ENCODE measurements at regions not wholly inside any gene's neighbourhood (a gene's known extent, or its start where the extent isn't known, plus 50 kb on each side); places are given as distances from the start of the nearest gene placed in this dataset.

DNA sequence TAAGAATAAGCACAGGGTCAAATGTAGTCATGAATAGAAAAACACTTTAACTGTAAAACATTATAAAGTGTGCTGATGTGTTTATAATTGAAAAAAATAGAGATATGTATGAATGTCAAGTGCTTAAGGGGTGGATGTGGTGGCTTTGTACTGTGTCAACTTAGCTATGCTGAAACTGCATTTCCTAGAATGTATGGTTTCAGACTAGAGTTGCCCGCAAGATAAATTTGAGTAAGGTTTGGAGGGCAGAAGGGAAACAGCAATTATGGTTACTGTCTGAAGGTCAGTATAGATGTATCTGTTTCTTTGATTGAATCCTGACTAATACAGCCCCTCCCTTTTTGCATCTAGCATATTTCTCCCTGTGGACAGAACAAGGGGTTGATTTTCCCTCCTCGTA is 288.1 kb upstream of the MOCS1 start:
- FAIRE-seq (no peak), DNase-seq (ENCODE audit: insufficient read length, low spot score) (no peak)
- no peak for TF ChIP-seq POLR2A (IDR thresholded peaks at IDR 0.05; ENCODE audit: low read depth, low read length)

DNA sequence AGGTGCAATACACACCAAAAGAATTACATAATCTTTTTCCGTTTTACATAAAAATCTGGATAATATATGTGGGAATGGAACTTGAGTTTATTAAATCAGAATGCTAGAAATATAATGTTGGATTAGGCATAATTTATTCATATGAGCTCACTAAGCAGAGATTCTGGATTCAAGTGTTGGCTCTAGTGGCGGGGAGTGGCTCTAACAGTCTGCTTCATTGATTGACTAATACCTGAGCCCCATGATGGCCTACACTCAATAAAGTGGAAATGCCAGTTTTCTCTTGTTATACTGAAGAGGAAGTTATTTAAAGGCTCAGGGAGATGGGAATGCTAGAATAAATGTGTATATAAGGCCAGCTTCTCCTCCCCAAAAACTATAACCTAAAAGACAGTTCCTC is 285.5 kb upstream of the MOCS1 start:
- FAIRE-seq (no peak), DNase-seq (ENCODE audit: insufficient read length, low spot score) (no peak)
- no peak for TF ChIP-seq POLR2A (IDR thresholded peaks at IDR 0.05; ENCODE audit: low read depth, low read length)

DNA sequence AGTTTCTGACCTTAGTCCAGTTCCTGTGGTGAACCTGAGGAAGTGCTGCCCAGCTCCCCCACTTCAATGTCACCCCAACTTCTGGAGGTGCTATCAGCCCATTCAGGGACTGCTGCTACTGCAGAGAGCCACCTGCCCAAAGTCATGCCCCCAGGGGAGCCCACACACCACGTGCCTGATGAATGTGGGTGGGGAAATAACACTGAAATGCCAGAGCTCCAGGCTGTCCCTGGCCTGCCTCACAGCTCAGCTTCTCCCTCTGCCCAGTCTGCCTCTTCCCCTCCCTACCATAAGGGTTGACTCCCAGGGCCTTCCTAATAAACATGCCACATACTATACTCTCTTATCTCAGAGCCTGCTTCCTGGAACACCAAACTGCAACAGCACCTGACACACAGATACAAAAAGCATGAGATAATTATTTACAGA is 276.4 kb upstream of the MOCS1 start:
- no peak for FAIRE-seq
- no peak for TF ChIP-seq POLR2A (IDR thresholded peaks at IDR 0.05; ENCODE audit: low read depth, low read length)
- DNase-seq (ENCODE audit: insufficient read length, low spot score), result no peak

DNA sequence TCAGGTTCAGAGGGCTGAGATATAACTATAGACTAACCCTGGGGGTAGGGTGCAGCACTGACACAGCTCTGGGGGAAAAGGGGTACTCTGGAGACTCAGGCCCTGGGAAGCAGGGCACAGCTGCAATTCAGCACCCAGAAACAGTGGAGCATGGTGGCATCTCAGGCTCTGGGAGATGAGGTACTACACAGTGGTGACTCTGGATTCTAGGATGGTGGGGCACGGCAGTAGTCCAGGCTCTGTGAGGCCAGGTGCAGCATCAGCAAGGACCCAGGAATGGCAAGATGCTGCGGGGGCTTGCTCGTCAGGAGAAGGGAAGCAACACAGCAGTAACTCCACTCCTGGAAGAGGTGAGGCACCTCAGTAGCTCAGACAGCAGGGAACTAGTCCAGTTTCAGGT is 271.5 kb upstream of the MOCS1 start:
- FAIRE-seq, result no peak
- no peak for DNase-seq (ENCODE audit: insufficient read length, low spot score)
- no peak for TF ChIP-seq POLR2A (IDR thresholded peaks at IDR 0.05; ENCODE audit: low read depth, low read length)

DNA sequence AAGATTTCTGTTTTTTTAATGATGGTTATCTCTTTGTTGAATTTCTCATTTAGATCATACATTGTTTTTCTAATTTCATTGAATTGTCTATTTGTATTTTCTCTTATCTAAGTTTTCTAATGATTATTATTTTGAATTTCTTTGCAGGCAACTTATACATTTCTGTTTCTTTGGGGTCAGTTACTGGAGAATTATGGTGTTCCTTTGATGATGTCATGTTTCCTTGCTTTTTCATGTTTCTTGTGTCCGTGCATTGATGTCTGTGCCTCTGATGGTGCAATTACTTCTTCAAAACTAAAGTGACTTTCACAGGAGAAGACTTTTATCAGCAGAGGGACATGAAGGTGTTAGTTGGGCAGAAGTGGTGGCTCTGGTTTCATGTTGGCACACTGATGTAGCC is 270.7 kb upstream of the MOCS1 start:
- TF ChIP-seq POLR2A (IDR thresholded peaks at IDR 0.05; ENCODE audit: low read depth, low read length), result no peak
- no peak for FAIRE-seq
- no peak for DNase-seq (ENCODE audit: insufficient read length, low spot score)

DNA sequence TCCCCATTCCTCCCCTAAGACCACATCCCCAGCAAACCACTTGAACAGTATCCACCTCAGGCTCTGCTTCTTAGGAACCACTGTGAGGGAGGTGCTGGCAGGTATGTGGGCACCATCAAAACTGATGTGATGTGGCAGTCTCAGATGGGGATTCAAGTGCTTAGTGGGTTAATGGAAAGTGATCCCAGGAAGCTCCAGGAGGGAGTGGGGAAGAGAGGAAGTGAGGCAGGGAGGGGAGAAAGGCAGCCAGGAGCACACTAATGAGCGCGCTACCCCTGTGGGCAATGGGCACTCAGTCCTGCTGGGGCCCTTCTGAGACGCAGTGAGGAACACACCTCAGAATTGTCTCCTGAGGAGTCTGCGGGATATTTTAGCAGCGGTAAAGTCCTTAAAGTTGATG is 263.1 kb upstream of the MOCS1 start:
- DNase-seq (ENCODE audit: insufficient read length, low spot score) (no peak), FAIRE-seq (no peak)
- no peak for TF ChIP-seq POLR2A (IDR thresholded peaks at IDR 0.05; ENCODE audit: low read depth, low read length)

DNA sequence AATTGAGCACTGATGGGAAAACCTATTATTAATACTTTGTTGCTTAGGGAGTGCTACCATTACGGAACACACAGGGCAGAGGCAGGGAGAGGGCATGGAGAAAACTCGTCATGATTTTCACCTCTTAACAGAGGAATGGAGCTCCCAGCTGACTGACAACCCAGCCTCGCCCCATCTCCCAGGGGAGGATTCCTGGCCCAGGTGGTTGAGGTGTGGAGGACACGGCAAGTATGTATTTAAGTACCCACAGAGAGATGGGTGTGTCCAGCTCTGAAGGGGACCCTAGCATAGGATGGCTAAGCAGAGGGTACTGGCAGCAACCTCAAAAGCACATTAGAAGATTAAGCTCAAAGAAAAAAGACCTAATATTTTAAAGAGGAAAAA is 261.9 kb upstream of the MOCS1 start:
- no peak for TF ChIP-seq POLR2A (IDR thresholded peaks at IDR 0.05; ENCODE audit: low read depth, low read length)
- no peak for FAIRE-seq
- DNase-seq (ENCODE audit: insufficient read length, low spot score), result no peak

DNA sequence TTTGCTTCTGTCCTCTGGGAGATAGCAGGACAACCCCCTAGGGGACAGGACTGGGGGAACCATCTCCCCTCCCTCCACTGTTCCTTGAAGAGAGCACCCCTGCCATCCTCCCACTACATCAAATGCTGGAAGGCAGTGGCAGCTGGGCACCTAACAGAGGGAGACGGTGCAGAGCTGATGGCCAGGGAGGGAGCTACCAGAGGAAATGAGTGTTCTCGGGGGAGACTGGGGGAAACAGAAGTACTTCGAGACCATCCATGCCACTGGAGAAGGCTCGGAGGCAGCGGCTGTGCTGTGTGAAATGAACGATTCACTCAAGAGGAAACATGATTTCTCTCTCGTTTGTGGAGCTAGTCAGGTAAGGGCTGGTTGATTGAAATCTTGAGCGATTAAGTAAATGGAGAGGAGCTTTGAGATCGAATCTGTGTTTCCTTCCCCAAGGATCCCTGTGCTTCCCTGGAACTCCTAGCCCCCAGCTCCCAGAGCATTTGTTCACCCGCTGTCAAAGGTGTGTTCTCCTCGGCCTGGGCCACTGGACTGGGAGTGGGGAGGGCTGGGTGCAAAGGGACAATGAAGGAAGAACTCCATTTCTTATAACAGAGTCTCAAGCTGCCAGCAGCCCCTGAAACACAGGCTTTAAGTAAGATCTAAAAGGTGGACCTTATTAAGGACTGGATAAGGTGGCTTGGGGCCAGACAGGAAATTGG is 261.3 kb upstream of the MOCS1 start:
- FAIRE-seq (no peak), DNase-seq (ENCODE audit: insufficient read length, low spot score) (no peak)
- TF ChIP-seq POLR2A (IDR thresholded peaks at IDR 0.05; ENCODE audit: low read depth, low read length), result no peak

DNA sequence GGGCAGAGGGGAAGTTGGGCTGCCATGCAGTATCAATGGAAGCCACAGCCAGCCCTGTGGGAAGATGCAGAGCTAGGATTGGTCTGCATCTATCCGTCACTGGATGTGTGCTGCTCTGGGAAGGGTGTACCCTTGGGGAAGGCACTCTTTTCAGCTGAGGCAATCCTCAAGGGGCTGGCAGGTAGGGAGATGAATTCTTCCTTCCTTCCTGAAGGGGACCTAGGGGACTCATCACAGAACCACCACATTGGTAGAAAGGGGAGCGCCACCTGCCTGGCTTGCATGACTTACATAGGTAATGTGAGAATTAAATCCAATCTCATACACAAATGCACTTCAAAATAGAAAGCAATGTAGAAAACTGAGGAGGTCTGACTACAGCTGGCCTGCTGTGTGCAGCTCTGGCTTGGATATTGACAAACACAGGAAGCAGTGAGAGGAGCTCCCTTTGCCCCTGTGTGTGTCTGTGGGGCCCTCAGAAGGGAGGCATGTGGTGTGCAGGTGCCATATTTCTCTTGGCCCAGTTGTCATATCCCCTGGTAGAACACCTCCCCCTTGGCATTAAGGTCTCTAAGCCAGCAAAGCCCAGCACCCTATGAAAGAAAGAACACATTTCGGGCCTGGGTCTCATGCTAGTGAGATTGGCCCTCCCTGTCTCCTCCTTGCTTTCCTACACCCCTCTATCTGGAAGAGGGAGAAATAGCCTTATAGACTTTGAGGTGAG is 260.3 kb upstream of the MOCS1 start:
- DNase-seq (ENCODE audit: insufficient read length, low spot score) (no peak), FAIRE-seq (no peak)
- TF ChIP-seq POLR2A (IDR thresholded peaks at IDR 0.05; ENCODE audit: low read depth, low read length), result no peak

DNA sequence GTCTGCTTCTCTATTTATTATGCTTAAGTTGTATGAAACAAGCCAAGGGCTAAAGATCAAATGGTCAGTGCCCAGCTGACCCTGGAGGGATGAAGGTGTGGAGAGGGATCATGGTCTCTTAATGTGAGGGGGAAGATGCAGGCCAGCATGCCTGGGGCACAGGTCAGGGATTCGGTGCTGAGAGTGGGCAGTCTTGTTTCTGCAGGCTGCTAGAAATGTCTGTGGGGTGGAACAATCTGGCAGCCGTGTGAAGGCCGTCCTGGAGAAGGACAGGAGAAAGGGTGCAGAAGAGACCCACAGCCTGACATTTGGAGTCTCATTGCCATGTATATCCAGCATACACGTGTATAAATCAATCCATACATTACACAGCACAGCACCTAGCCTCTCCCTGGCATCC is 258.3 kb upstream of the MOCS1 start:
- DNase-seq (ENCODE audit: insufficient read length, low spot score) (no peak), FAIRE-seq (no peak)
- no peak for TF ChIP-seq POLR2A (IDR thresholded peaks at IDR 0.05; ENCODE audit: low read depth, low read length)

DNA sequence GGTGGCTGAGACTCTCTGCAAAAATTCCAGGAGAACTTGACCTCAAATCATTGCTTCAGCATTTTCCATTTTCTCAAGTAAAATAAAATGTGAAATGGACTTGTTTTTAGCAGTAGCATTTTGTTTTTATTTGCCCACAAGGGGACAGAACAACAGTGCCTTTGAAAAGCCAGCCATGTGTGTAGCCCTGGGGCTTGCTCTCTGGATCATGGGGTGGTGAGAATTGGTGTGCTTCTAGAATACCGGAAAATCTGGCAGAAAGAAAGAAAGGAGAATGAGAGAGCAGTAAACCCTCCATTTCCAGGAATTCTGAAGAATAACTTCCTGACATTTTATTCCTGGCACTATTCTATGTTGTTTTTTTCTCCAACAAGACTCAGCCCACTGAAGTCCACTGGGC is 254.7 kb upstream of the MOCS1 start:
- TF ChIP-seq POLR2A (IDR thresholded peaks at IDR 0.05; ENCODE audit: low read depth, low read length), result no peak
- no peak for FAIRE-seq
- no peak for DNase-seq (ENCODE audit: insufficient read length, low spot score)

DNA sequence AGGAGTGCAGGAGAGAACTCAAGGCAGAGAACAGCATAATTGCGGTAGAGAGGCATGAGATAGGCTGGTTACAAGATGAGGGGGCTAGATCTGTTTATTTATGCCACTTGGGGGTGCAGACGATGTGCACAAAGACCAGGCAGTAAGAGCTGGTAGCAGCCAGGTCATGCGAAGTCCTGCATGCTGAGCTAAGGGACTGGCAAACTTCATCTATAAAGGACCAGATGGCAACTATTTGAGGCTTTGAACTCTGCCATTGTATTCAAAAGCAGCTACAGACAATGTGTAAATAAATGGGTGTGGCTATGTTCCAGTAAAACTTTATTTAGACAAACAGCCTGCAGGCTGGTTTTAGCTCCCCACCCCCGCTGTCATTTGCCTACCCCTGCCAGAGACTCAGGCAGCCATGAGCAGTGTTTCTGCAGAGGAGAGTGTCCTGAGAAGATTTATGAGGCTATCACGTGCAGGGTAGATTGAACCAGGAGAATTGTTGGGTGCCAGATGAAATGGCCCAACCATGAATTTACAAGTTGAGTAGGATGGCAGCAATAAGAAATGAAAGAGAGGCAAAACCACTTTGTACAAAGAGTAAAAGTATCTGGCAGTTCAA is 253.4 kb upstream of the MOCS1 start:
- no peak for TF ChIP-seq POLR2A (IDR thresholded peaks at IDR 0.05; ENCODE audit: low read depth, low read length)
- DNase-seq (ENCODE audit: insufficient read length, low spot score), result no peak
- no peak for FAIRE-seq

DNA sequence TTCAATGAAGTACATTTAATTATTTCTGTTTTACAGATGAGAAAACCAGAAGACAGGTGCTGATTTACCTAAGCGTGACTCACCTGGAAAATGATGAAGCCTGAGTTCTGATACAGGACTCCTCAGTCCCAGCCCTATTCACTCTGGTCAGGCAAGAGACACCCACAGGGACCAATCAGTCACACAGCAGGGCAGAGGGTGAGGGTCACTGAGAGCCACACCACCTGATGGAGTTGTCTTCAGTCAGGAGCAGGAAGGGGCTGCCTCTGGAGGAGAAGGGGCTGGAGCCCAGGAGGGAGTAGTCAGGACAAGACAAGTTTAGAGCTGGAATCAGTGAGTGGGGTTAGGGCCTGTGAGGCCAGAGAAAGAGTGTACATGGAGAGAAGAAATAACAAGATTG is 251.2 kb upstream of the MOCS1 start:
- TF ChIP-seq POLR2A (IDR thresholded peaks at IDR 0.05; ENCODE audit: low read depth, low read length), result no peak
- no peak for DNase-seq (ENCODE audit: insufficient read length, low spot score)
- FAIRE-seq, result no peak

DNA sequence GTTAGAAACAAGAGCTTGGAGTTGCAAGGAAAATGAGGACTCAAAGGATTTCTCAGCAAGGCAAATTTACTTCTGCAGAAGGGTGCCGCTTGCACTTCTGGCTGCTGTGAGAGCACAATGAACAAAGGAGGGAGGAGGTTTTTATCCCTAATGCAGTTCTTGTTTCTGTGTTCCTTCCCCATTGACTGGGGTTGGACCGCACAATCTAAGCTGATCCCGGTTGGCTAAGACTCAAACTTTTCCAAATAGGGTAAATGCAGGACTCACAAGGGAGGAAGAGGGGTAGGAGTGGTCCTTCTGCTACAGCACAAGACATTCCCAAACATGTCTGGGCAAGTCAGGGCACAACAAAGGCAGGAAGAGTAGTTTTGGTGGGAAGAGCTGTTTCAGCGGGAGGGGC is 249.6 kb upstream of the MOCS1 start:
- FAIRE-seq (no peak), DNase-seq (ENCODE audit: insufficient read length, low spot score) (no peak)
- no peak for TF ChIP-seq POLR2A (IDR thresholded peaks at IDR 0.05; ENCODE audit: low read depth, low read length)

DNA sequence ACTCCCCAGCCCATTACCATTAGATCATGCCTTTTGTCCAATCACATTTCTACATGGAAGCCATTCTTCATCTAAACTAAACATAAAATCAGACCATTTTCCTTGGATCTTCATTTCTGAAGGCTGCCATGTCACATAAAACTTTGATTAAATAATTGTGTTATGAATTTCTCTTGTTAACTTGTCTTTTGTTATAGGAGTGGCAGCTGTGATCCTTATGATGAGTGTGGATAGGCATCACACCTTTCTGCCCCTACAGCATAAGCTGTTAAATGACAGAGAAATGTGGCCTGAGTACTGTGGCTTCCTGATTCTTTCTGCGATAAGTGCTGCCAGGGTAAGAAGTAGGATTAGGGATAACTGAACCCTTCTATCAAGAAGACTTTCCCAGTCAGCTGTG is 247.1 kb upstream of the MOCS1 start:
- no peak for TF ChIP-seq POLR2A (IDR thresholded peaks at IDR 0.05; ENCODE audit: low read depth, low read length)

More for the DNA sequence above, 247.1 kb upstream of the MOCS1 start:
- DNase-seq (ENCODE audit: insufficient read length, low spot score) (no peak), FAIRE-seq (no peak)
